Karpas-422 (cell line): ENCODE measurements at regions not wholly inside any gene's neighbourhood (a gene's known extent, or its start where the extent isn't known, plus 50 kb on each side); places are given as distances from the start of the nearest gene placed in this dataset.

Experiments used
- DNase-seq: peaks from one replicate; pipeline ENCODE4 v3.0.0-alpha.2; 2015
- H2AFZ ChIP-seq: fragments of 200-600 bp; sonication (generic); 2 replicates; pipeline ENCODE4 v1.6.1; 2014; ENCODE audit warnings: antibody characterized with exemption, low read length, mixed read lengths
- H3K27ac ChIP-seq: fragments of 200-600 bp; sonication (generic); 2 replicates; pipeline ENCODE4 v1.5.1; 2014; ENCODE audit warnings: mild to moderate bottlenecking, low read length, moderate library complexity
- H3K27me3 ChIP-seq: fragments of 200-600 bp; sonication (generic); 2 replicates; pipeline ENCODE4 v1.6.1; 2014; ENCODE audit warnings: low read length, mixed read lengths
- H3K36me3 ChIP-seq: fragments of 200-600 bp; sonication (generic); 2 replicates; pipeline ENCODE4 v1.6.1; 2014; ENCODE audit warnings: low read length, mixed read lengths; ENCODE audit not compliant: insufficient read depth
- H3K4me1 ChIP-seq: fragments of 200-600 bp; sonication (generic); 2 replicates; pipeline ENCODE4 v1.6.1; 2014; ENCODE audit warnings: mild to moderate bottlenecking, low read length, mixed read lengths
- H3K4me2 ChIP-seq: fragments of 200-600 bp; sonication (generic); 2 replicates; pipeline ENCODE4 v1.6.1; 2014; ENCODE audit warnings: low read length, low read depth, mild to moderate bottlenecking; ENCODE audit not compliant: poor library complexity, severe bottlenecking
- H3K4me3 ChIP-seq: fragments of 200-600 bp; sonication (generic); 2 replicates; pipeline ENCODE4 v1.5.1; 2014; ENCODE audit warnings: mild to moderate bottlenecking, antibody characterized with exemption, low read length, mixed read lengths
- H3K79me2 ChIP-seq: fragments of 200-600 bp; sonication (generic); 2 replicates; pipeline ENCODE4 v1.6.1; 2014; ENCODE audit warnings: mild to moderate bottlenecking, low read length, mixed read lengths
- H3K9ac ChIP-seq: fragments of 200-600 bp; sonication (generic); 2 replicates; pipeline ENCODE4 v1.6.0; 2014; ENCODE audit warnings: low read length
- H3K9me2 ChIP-seq: fragments of 200-600 bp; sonication (generic), shearing (Covaris generic); replicated peaks from 2 replicates; pipeline ENCODE4 v1.6.0; 2014; ENCODE audit warnings: mild to moderate bottlenecking, low read length, moderate library complexity; ENCODE audit not compliant: insufficient read depth
- H3K9me3 ChIP-seq: fragments of 300-700, 200-600 bp; sonication (generic); 2 replicates; pipeline ENCODE4 v1.6.1; 2014; ENCODE audit warnings: low read length, mixed read lengths
- H4K20me1 ChIP-seq: fragments of 200-600 bp; sonication (generic); 2 replicates; pipeline ENCODE4 v1.6.1; 2014; ENCODE audit warnings: mild to moderate bottlenecking, antibody characterized with exemption, low read length, low read depth; ENCODE audit not compliant: insufficient read depth

- no peak overlapping the region for H3K27ac ChIP-seq
These were observed 133.4 kb downstream of the ACTL7B start for GRCh38 chr9:108722396-108722795.

GRCh38 chr9:108720191-108720642 lies 135.6 kb downstream of the ACTL7B start:
- no peak for DNase-seq

More at GRCh38 chr9:108722396-108722795, 133.4 kb downstream of the ACTL7B start:
- Histone ChIP-seq H3K4me3 (no peak overlapping the region), H4K20me1 (no peaks in the 10 kb centered on the region), H3K27me3 (no peaks in the 10 kb centered on the region), H3K36me3 (no peaks in the 10 kb centered on the region), H3K79me2 (no peaks in the 10 kb centered on the region), H2AFZ (no peak overlapping the region), H3K4me1 (no peaks in the 10 kb centered on the region), H3K9ac (no peak overlapping the region), H3K4me2 (no peak overlapping the region), H3K9me2 (no peaks in the 10 kb centered on the region), H3K9me3 (no peaks in the 10 kb centered on the region)
- no peak for DNase-seq

GRCh38 chr9:108710424-108710823 lies 145.4 kb downstream of the ACTL7B start:
- Histone ChIP-seq H3K9ac (no peak overlapping the region), H3K4me2 (no peak overlapping the region), H2AFZ (no peak overlapping the region), H3K79me2 (no peaks in the 10 kb centered on the region), H3K9me2 (no peaks in the 10 kb centered on the region), H3K4me1 (no peaks in the 10 kb centered on the region), H3K27me3 (no peaks in the 10 kb centered on the region), H3K27ac (no peak overlapping the region), H3K9me3 (no peaks in the 10 kb centered on the region), H3K4me3 (no peak overlapping the region), H4K20me1 (no peaks in the 10 kb centered on the region), H3K36me3 (no peaks in the 10 kb centered on the region)
- DNase-seq = no peak

More at GRCh38 chr9:108720191-108720642, 135.6 kb downstream of the ACTL7B start:
- Histone ChIP-seq H3K79me2 (no peaks in the 10 kb centered on the region), H3K4me2 (no peak overlapping the region), H3K36me3 (no peaks in the 10 kb centered on the region), H3K27me3 (no peaks in the 10 kb centered on the region), H4K20me1 (no peaks in the 10 kb centered on the region), H3K27ac (no peak overlapping the region), H2AFZ (no peak overlapping the region), H3K9me2 (no peaks in the 10 kb centered on the region), H3K9me3 (no peaks in the 10 kb centered on the region), H3K4me3 (no peak overlapping the region), H3K4me1 (no peaks in the 10 kb centered on the region), H3K9ac (no peak overlapping the region)

- no peaks in the 10 kb centered on the region for H3K4me1 ChIP-seq
- no peaks in the 10 kb centered on the region for H3K9me2 ChIP-seq
- H2AFZ ChIP-seq = no peak overlapping the region
- H3K4me2 ChIP-seq = no peak overlapping the region
- no peak for DNase-seq
- H4K20me1 ChIP-seq = no peaks in the 10 kb centered on the region
- no peaks in the 10 kb centered on the region for H3K27me3 ChIP-seq
- no peak overlapping the region for H3K4me3 ChIP-seq
- no peaks in the 10 kb centered on the region for H3K9me3 ChIP-seq
- no peak overlapping the region for H3K27ac ChIP-seq
- H3K36me3 ChIP-seq = no peaks in the 10 kb centered on the region
- no peaks in the 10 kb centered on the region for H3K79me2 ChIP-seq
- H3K9ac ChIP-seq = no peak overlapping the region
These were observed 145.8 kb downstream of the ACTL7B start for GRCh38 chr9:108709997-108710396.

- DNase-seq = no peak
- no peaks in the 10 kb centered on the region for H3K27me3 ChIP-seq
- H2AFZ ChIP-seq = no peak overlapping the region
- no peaks in the 10 kb centered on the region for H3K4me1 ChIP-seq
- H3K9me2 ChIP-seq = no peaks in the 10 kb centered on the region
- no peaks in the 10 kb centered on the region for H4K20me1 ChIP-seq
- H3K9ac ChIP-seq = no peak overlapping the region
- H3K27ac ChIP-seq = no peak overlapping the region
- no peaks in the 10 kb centered on the region for H3K9me3 ChIP-seq
- no peak overlapping the region for H3K4me3 ChIP-seq
- no peaks in the 10 kb centered on the region for H3K36me3 ChIP-seq
- H3K79me2 ChIP-seq = no peaks in the 10 kb centered on the region
- H3K4me2 ChIP-seq = no peak overlapping the region
These were observed 146.7 kb downstream of the ACTL7B start for GRCh38 chr9:108709126-108709525.

- Histone ChIP-seq H3K27ac (no peak overlapping the region), H3K4me2 (no peak overlapping the region), H3K4me3 (no peak overlapping the region), H3K9me2 (no peaks in the 10 kb centered on the region), H3K36me3 (no peaks in the 10 kb centered on the region), H3K4me1 (no peaks in the 10 kb centered on the region), H3K9me3 (no peaks in the 10 kb centered on the region), H3K27me3 (no peaks in the 10 kb centered on the region), H3K79me2 (no peaks in the 10 kb centered on the region), H2AFZ (no peak overlapping the region), H3K9ac (no peak overlapping the region), H4K20me1 (no peaks in the 10 kb centered on the region)
- no peak for DNase-seq
These were observed 147.3 kb downstream of the ACTL7B start for GRCh38 chr9:108708448-108708847.

GRCh38 chr9:108707120-108707519 lies 148.7 kb downstream of the ACTL7B start:
- DNase-seq = no peak
- Histone ChIP-seq H3K4me2 (no peak overlapping the region), H3K27me3 (no peaks in the 10 kb centered on the region), H3K4me1 (no peaks in the 10 kb centered on the region), H3K27ac (no peak overlapping the region), H3K9ac (no peak overlapping the region), H4K20me1 (no peaks in the 10 kb centered on the region), H3K9me3 (no peaks in the 10 kb centered on the region), H2AFZ (no peak overlapping the region), H3K36me3 (no peaks in the 10 kb centered on the region), H3K79me2 (no peaks in the 10 kb centered on the region), H3K4me3 (no peak overlapping the region), H3K9me2 (no peaks in the 10 kb centered on the region)

- Histone ChIP-seq H3K27ac (no peak overlapping the region), H3K4me2 (no peak overlapping the region), H4K20me1 (no peaks in the 10 kb centered on the region), H3K79me2 (no peaks in the 10 kb centered on the region), H2AFZ (no peak overlapping the region), H3K4me1 (no peaks in the 10 kb centered on the region), H3K4me3 (no peak overlapping the region), H3K9ac (no peak overlapping the region), H3K9me3 (no peaks in the 10 kb centered on the region), H3K9me2 (no peaks in the 10 kb centered on the region), H3K36me3 (no peaks in the 10 kb centered on the region), H3K27me3 (0 out of 2 replicates have a peak, but pooled peaks cover 2% of the 10 kb centered on the region)
- DNase-seq = no peak
These were observed 151.5 kb downstream of the ACTL7B start for GRCh38 chr9:108704156-108704852.
